ENCODE measurements at regions not wholly inside any gene's neighbourhood (a gene's known extent, or its start where the extent isn't known, plus 50 kb on each side); places are given as distances from the start of the nearest gene placed in this dataset.
"Not testable (repeated sequence)": the region's sequence is repeated elsewhere in the genome, so short reads cannot be mapped to it uniquely, and the experiment has no call there.

DNA sequence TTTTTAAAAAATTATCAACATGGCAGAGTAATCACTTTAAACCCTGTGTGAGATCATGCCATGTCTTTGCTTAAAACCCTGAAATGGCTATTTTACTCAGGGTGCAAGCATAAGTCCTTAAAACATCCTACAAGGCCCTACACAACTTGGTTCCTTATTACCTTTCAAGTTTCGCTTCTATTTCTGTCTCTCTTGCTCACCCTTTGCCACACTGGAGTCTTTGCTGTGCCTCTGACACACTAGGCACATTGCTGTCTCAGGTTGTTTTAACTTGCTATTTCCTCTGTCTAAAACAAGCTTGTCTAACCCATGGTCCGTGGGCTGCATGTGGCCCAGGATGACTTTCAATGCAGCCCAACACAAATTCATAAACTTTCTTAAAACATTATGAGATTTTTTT lies 55.6 kb downstream of the KIAA0408 start:
- in situ Hi-C loops (cut with MboI; ENCODE audit: low pct_ligation_motif_present in 1 of 4, low pct_unique_long_range_greater_than_20kb in 1 of 4, low sequenced_read_pairs in 3 of 4), result loop anchor here in 1 of 4 donors (25.0 kb wide), 1 partner anchor 91 kb away; no protein-coding TSS in a partner anchor
- Histone ChIP-seq H3K27me3 (no peaks in the 10 kb centered on the region), H3K9me3 (no peaks in the 10 kb centered on the region), H3K36me3 (no peaks in the 10 kb centered on the region), H3K4me1 (peaks cover 0 to 3% (median 0%) of the 10 kb centered on the region in 4 donors), H3K27ac (peak overlapping the region in 1 of 4 donors; percentile 4), H3K4me3 (no peak overlapping the region)
- no peak for DNase-seq
- intact Hi-C loops (cut with DNase I; ENCODE audit: low total_unique reads), result no loop called here
- no peak for TF ChIP-seq POLR2A (IDR thresholded peaks at IDR 0.05)
- TF ChIP-seq POLR2AphosphoS5 (IDR thresholded peaks at IDR 0.05), result no peak
- TF ChIP-seq, protein P1, sequence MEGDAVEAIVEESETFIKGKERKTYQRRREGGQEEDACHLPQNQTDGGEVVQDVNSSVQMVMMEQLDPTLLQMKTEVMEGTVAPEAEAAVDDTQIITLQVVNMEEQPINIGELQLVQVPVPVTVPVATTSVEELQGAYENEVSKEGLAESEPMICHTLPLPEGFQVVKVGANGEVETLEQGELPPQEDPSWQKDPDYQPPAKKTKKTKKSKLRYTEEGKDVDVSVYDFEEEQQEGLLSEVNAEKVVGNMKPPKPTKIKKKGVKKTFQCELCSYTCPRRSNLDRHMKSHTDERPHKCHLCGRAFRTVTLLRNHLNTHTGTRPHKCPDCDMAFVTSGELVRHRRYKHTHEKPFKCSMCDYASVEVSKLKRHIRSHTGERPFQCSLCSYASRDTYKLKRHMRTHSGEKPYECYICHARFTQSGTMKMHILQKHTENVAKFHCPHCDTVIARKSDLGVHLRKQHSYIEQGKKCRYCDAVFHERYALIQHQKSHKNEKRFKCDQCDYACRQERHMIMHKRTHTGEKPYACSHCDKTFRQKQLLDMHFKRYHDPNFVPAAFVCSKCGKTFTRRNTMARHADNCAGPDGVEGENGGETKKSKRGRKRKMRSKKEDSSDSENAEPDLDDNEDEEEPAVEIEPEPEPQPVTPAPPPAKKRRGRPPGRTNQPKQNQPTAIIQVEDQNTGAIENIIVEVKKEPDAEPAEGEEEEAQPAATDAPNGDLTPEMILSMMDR (IDR thresholded peaks at IDR 0.05), result no peak
- no peak for TF ChIP-seq EP300 (IDR thresholded peaks at IDR 0.05; ENCODE audit: low read depth)
- WGBS, 2 donors (ENCODE audit: low coverage in 1 of 2), result 78 to 94% methylated on average over 2 of the region's 2 CpGs

DNA sequence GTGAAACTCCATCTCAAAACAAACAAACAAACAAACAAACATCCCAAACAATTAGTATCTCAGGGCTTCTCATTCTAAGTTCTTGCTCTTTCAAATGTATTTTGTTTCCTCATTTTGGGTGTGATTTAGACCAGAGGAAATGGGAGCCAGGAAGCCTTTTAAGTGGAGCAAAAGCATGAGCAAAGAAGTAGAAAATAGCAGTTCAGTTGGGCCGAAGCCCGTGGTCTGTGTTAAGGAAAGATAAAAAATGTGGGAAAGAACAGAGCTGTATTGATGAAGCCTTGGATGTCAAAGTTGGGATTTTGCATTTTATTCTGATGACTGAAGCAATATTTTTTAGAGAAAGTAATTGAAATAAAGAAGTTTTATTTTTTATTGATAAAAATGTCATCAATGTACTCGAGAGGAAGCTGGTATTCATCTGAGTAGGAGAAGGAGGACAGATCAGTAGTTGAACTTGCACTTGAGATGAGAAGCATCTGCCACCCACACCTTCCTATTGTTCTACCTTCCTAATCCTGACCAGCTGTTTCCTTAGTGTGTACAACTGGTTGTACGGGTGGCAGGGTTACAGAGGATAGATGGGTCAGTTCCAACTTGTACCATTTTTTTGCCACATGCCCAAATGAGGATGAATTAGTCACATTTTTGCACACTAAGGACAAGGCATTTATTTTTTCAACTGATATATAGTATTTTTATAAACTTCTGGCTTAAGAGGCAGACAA lies 56.1 kb downstream of the KIAA0408 start:
- intact Hi-C loops (cut with DNase I; ENCODE audit: low total_unique reads) (no loop called here), in situ Hi-C loops (cut with MboI; ENCODE audit: low pct_ligation_motif_present in 1 of 4, low pct_unique_long_range_greater_than_20kb in 1 of 4, low sequenced_read_pairs in 3 of 4) (loop anchor here in 1 of 4 donors (25.0 kb wide), 1 partner anchor 91 kb away; no protein-coding TSS in a partner anchor)
- Histone ChIP-seq H3K4me3 (no peak overlapping the region), H3K27me3 (no peaks in the 10 kb centered on the region), H3K27ac (no peak overlapping the region), H3K36me3 (no peaks in the 10 kb centered on the region), H3K4me1 (peaks cover 0 to 7% (median 0%) of the 10 kb centered on the region in 4 donors), H3K9me3 (no peaks in the 10 kb centered on the region)
- DNase-seq, result no peak
- TF ChIP-seq EP300 (IDR thresholded peaks at IDR 0.05; ENCODE audit: low read depth) (no peak), POLR2AphosphoS5 (IDR thresholded peaks at IDR 0.05) (no peak), POLR2A (IDR thresholded peaks at IDR 0.05) (no peak)
- TF ChIP-seq, protein P1 (IDR thresholded peaks at IDR 0.05), result no peak
- 75 to 80% methylated on average over 4 of the region's 4 CpGs for WGBS, 2 donors (ENCODE audit: low coverage in 1 of 2)

- DNase-seq, result no peak
- no peaks in the 10 kb centered on the region for H3K9me3 ChIP-seq
- H3K36me3 ChIP-seq, result no peaks in the 10 kb centered on the region
- in situ Hi-C loops (cut with MboI; ENCODE audit: low pct_ligation_motif_present in 1 of 4, low pct_unique_long_range_greater_than_20kb in 1 of 4, low sequenced_read_pairs in 3 of 4) (no loop called here), intact Hi-C loops (cut with DNase I; ENCODE audit: low total_unique reads) (no loop called here)
- H3K27me3 ChIP-seq, result no peaks in the 10 kb centered on the region
- 61 to 78% methylated on average over 5 to 6 of the region's 6 CpGs for WGBS, 2 donors (ENCODE audit: low coverage in 1 of 2)
- H3K27ac ChIP-seq, result peak overlapping the region in 3 of 4 donors; percentile 34 to 60 (median 37)
- no peak overlapping the region for H3K4me3 ChIP-seq
- TF ChIP-seq EP300 (IDR thresholded peaks at IDR 0.05; ENCODE audit: low read depth) (no peak), POLR2AphosphoS5 (IDR thresholded peaks at IDR 0.05) (no peak), POLR2A (IDR thresholded peaks at IDR 0.05) (no peak)
- TF ChIP-seq, protein P1 (IDR thresholded peaks at IDR 0.05), result no peak
- H3K4me1 ChIP-seq, result peaks cover 0 to 13% (median 0%) of the 10 kb centered on the region in 4 donors
These were observed 54.6 kb upstream of the ECHDC1 start for GRCh38 chr6:127397729-127398630.

DNA sequence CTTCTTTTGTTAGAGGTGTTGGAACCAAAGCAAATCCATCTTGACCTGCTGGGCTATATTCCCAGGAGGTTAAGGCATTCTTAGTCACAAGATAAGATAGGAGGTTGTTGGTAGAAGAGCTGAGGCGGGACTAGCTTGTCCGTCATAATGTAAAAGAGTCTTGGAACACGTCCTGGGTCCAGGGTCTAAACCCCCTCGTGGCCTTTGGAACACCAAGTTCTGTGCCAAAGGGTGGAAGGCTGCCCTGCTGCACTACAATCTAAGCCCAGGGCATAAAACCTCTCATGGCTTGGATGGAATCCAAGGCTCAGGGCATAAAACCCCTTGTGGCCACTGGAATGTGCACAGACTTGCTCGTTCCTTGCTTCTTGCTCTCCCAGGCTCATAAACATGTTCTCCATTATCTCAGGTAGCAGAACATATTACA lies 53.8 kb upstream of the ECHDC1 start:
- intact Hi-C loops (cut with DNase I; ENCODE audit: low total_unique reads); H3K9me3 ChIP-seq; H3K4me3 ChIP-seq; H3K27me3 ChIP-seq; H3K36me3 ChIP-seq; in situ Hi-C loops (cut with MboI; ENCODE audit: low pct_ligation_motif_present in 1 of 4, low pct_unique_long_range_greater_than_20kb in 1 of 4, low sequenced_read_pairs in 3 of 4): not testable (repeated sequence)
- TF ChIP-seq EP300 (IDR thresholded peaks at IDR 0.05; ENCODE audit: low read depth) (peak; percentile 17), POLR2AphosphoS5 (IDR thresholded peaks at IDR 0.05) (peak in 2 of 3 donors; percentile 6 to 73)
- TF ChIP-seq, protein P1 (IDR thresholded peaks at IDR 0.05), result peak in 2 of 5 experiments; percentile 13 to 51
- Histone ChIP-seq H3K27ac (peak overlapping the region in 3 of 4 donors; percentile 34 to 60 (median 37)), H3K4me1 (peaks cover 0 to 13% (median 0%) of the 10 kb centered on the region in 4 donors)
- 20 to 55% methylated on average over 1 to 5 of the region's 5 CpGs for WGBS, 2 donors (ENCODE audit: low coverage in 1 of 2)
- peak; percentile 81 for DNase-seq
